Renal cortical epithelial cell (primary cell): ENCODE measurements at regions not wholly inside any gene's neighbourhood (a gene's known extent, or its start where the extent isn't known, plus 50 kb on each side); places are given as distances from the start of the nearest gene placed in this dataset.

Experiments used
- DNase-seq: peaks from one replicate; pipeline ENCODE4 v3.0.0-alpha.2; 2011; ENCODE audit warnings: low read depth

- no peak for DNase-seq
Measured at GRCh38 chr3:79885407-79885806, 117.6 kb upstream of the ROBO1 start.

- no peak for DNase-seq
Measured at GRCh38 chr3:79884354-79884753, 116.6 kb upstream of the ROBO1 start.

GRCh38 chr3:79881431-79881830 lies 113.6 kb upstream of the ROBO1 start:
- no peak for DNase-seq

GRCh38 chr3:79878708-79879107 lies 110.9 kb upstream of the ROBO1 start:
- DNase-seq: no peak

- DNase-seq: no peak
Measured at GRCh38 chr3:79874646-79875045, 106.8 kb upstream of the ROBO1 start.

GRCh38 chr3:79872483-79872882 lies 104.7 kb upstream of the ROBO1 start:
- peak; percentile 10 for DNase-seq

- DNase-seq: no peak
Measured at GRCh38 chr3:79871656-79872055, 103.9 kb upstream of the ROBO1 start.

- no peak for DNase-seq
Measured at GRCh38 chr3:79870313-79870620, 102.5 kb upstream of the ROBO1 start.

- DNase-seq: no peak
Measured at GRCh38 chr3:79869461-79870312, 101.9 kb upstream of the ROBO1 start.

- no peak for DNase-seq
Measured at GRCh38 chr3:79866162-79866561, 98.4 kb upstream of the ROBO1 start.

GRCh38 chr3:79864077-79864476 lies 96.3 kb upstream of the ROBO1 start:
- DNase-seq: no peak

GRCh38 chr3:79848876-79849275 lies 81.1 kb upstream of the ROBO1 start:
- no peak for DNase-seq

- no peak for DNase-seq
Measured at GRCh38 chr3:79847928-79848327, 80.1 kb upstream of the ROBO1 start.

GRCh38 chr3:79846148-79846933 lies 78.5 kb upstream of the ROBO1 start:
- DNase-seq: no peak

GRCh38 chr3:79845546-79845945 lies 77.7 kb upstream of the ROBO1 start:
- DNase-seq: no peak

GRCh38 chr3:79844176-79844575 lies 76.4 kb upstream of the ROBO1 start:
- DNase-seq: no peak

GRCh38 chr3:79843180-79843579 lies 75.4 kb upstream of the ROBO1 start:
- no peak for DNase-seq

GRCh38 chr3:79835701-79836100 lies 67.9 kb upstream of the ROBO1 start:
- DNase-seq: no peak

GRCh38 chr3:79824166-79824565 lies 56.4 kb upstream of the ROBO1 start:
- no peak for DNase-seq

GRCh38 chr3:79822076-79822475 lies 54.3 kb upstream of the ROBO1 start:
- no peak for DNase-seq

GRCh38 chr3:79820089-79820488 lies 52.3 kb upstream of the ROBO1 start:
- DNase-seq: no peak

GRCh38 chr3:79818015-79818414 lies 50.2 kb upstream of the ROBO1 start:
- DNase-seq: no peak
